Stimulated activated CD4-positive, alpha-beta T cell treated with anti-CD3 and anti-CD28 coated beads, TNF-alpha, amount 100 ng/mL, for 1 hour (primary cell): ENCODE measurements at regions not wholly inside any gene's neighbourhood (a gene's known extent, or its start where the extent isn't known, plus 50 kb on each side); places are given as distances from the start of the nearest gene placed in this dataset.
"Not testable (repeated sequence)": the region's sequence is repeated elsewhere in the genome, so short reads cannot be mapped to it uniquely, and the experiment has no call there.

Experiments
- DNase-seq, 3 donors: peaks; one replicate each; pipeline ENCODE4 v3.0.0-alpha.2; 2020; ENCODE audit warnings: low read depth in 3 of 3, low spot score in 1 of 3

DNA sequence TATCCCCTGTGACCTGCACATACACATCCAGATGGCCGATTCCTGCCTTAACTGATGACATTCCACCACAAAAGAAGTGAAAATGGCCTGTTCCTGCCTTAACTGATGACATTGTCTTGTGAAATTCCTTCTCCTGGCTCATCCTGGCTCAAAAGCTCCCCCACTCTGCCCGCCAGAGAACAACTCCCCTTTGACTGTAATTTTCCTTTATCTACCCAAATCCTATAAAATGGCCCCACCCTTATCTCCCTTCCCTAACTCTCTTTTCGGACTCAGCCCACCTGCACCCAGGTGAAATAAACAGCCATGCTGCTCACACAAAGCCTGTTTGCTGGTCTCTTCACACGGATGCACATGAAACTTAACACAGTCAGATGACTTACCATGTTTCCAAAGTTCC is 403.8 kb downstream of the TBC1D32 start:
- DNase-seq = not testable (repeated sequence)

DNA sequence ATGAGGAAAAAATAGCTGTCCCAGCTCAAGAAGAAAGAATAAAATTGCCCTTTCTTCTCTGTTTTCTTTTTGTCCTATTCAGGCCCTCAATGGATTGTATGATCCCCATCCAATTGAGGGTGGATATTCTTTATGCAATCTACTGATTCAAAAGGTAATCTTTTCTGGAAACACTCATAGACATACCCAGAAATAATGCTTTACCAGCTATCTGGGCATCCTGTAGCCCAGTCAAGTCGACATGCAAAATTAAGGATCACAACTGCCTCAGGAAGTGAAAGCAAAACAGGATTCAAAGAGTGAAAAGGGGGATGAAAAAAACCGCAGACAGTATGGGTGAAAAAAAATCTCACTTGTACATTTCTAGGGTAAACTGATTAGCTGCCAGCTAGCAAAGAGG is 410.1 kb downstream of the TBC1D32 start:
- no peak for DNase-seq

DNA sequence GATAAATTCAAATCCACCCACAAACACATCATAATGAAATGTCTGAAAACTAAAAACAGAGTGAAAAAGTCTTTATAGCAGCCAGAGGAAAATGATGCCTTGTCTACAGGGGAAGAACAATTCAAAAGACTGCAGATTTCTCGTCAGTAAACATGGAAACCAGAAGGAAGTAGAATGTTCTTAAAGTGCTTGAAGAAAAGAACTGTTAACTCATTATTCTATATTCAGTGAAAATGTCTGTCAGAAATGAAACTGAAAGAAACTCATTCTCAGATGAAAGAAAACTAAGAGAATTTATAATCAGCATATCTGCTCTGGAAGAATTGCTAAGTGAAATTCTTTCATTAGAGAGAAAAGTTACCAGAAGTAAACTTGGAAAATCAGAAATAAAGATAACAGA is 416.1 kb downstream of the TBC1D32 start:
- DNase-seq = no peak

DNA sequence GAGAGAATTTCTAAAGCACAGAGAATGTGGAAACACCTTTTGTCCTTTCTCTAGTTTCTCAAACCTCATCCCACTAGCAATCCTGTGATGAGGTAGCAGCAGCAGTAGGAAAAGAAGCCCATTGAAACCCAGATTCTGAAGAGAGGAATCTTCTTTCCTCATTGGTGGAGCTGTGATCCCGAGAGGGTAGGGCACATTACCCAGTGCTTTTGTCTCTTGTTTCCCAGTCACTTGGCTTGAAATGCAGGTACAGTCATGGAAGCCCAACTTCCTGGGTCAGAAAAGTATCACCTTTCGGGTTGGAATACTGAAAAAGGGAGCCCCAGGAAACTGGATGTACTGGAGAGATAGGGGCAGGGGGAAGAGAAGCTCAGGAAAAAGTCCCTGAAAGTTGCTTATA is 417.4 kb downstream of the TBC1D32 start:
- DNase-seq = no peak

DNA sequence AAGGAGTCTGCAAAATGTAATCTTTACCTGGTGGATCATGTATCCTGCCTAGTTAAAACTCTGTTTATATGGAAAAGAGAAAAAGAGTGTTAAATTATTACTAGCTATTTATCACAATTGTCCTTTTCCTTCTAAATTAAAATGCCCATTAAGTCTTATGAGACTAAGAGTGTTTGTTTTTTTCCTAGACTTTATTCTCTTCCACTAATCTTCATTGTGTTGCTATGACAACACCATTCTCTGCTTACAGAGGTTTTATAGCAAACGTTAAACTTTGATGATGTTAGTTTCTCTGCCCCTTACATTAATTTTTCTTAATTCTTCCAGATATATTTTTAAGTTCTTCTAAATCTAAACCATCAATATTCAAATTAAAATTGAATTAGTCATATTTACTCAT is 420.8 kb downstream of the TBC1D32 start:
- no peak for DNase-seq

DNA sequence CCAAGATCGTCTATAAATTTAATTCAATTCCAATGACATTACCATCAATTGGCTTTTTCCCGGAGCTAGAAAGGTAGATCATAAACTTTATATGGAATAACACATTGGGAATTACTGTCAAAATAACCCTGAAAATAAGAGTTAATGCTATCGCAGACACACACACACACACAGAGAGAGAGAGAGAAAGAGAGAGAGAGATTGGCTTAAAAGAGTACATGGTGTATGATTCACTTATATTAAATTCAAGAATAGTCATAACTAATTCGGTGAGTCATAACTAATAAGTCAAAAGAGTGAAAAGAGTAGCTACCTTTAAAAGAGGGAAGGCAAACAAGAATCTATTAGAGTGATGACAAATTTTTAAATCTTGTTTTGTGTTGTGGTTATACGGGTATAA is 425.5 kb downstream of the TBC1D32 start:
- no peak for DNase-seq

DNA sequence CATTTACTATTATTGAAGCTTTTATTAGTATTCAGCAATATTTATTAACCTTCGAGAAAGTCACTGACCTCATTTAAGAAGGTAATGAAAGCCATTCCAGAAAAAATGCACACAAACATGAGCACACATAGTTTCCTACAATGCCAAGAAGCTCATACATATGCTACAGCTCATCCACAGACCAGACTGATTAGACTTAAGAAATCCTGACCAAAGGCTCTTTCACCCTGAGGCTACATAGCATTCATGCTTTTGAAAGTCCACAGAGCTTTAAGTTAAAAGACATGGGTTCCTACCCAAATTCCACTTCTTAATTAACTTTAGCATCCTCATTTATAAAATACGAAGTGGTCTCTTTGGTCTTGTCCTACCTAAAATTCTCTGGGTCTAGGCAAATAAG is 430.4 kb downstream of the TBC1D32 start:
- no peak for DNase-seq

DNA sequence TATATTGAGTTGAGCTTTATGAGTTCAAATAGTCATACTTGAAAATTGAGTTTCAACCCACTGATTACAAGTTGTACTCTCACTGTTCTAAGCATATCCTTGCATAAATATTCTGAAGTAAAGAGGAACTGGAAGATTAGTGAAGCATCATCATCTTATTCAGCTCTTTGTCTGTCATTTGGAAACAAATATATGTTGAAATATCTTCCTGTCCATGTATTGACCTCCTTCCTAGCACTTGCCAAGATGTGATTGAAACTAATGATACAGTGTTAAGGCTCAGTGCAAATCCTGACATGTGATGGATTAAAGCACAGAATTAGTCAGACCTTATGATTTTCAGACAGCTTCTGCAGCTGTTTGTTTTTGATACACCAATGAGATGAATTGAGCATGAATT is 434.3 kb downstream of the TBC1D32 start:
- no peak for DNase-seq

DNA sequence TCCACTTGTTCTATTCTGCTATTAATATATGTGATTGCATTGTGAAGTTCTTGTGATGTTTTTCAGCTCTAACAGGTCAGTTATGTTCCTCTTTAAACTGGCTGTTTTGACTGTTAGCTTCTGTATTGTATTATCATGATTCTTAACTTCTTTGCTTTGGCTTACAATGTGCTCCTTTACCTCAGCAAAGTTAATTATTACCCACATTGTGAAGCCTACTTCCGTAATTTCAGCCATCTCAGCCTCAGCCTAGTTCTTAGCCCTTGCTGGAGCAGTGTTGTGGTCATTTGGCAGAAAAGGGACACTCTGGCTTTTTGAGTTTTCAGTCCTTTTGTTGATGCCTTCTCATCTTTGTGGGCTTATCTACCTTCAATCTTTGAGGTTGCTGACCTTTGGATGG is 440.2 kb downstream of the TBC1D32 start:
- DNase-seq = no peak

DNA sequence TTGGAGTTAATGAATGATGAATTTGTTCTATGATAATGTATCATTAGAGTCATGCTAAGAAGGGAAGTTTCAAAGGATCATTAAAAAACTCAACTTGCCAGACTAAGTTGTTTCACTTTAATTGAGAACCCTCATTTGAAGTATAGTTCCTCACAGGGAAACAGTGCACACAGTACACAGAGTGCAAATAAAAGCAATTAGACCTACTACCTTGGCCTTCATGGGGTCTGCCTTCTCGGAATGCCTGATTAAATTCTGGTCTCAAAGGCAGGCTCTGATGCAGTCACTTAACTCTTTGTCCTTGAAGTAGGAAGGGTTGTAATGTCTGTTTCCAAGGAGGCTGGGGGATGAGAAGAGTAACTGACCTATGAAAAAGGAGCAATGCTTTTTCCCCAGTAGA is 457.3 kb downstream of the TBC1D32 start:
- no peak for DNase-seq

DNA sequence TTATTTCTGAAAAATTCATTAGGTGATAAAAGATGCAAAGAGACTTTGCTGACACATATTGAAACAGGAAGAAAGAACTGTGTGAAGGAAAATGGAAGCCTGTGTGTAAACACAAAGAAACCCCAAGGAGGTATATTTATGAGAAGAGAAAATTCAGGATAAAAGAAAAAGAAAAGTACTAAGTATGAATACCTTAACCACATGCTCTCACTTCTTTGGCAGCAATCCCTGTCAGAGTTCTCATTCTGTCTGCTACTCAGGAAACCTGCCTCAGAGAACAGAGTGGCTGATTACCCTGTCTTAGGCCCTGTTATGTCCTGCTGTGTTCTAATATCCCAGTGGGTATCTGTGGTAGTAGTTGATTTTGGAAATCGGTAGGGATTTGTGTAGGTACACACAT is 457.9 kb downstream of the TBC1D32 start:
- DNase-seq = no peak

DNA sequence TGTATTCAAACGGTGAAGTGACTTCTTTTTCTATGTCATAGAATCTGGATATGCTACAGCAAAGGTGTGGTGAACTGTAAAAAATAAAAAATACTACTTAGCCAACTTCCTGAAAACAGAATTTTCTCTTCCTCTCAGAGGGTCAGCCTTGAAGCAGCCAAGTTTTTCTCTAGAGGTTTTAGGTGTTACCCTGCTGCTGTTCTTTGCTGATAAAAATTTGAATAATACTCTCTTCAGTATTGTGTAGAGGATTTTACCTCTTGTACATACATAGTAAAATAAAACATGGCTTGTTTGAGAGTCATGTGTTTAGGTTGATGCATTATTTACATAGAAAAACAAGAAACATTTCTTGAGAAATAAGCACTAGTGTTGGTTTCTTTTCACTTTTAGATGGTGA is 458.4 kb downstream of the TBC1D32 start:
- DNase-seq = no peak

DNA sequence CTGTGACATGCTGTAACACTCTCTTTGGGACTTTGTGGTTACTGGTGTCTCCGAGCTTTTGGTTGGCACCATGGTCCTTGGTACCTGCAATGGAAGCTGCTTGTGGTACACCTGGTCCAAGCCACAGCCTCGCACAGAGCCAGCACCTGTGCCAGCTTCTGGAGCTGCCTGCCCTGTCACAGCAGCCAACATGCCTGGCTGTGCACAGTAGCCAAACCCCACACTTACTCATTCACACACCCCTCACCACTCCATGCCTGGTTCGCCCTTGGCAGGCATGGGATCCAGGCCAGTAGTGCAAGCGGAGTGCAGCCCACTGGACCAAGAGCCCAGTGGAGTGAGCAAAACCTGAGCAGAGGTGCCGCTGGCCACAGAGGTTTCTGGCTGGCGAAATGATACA is 459.9 kb downstream of the TBC1D32 start:
- no peak for DNase-seq

DNA sequence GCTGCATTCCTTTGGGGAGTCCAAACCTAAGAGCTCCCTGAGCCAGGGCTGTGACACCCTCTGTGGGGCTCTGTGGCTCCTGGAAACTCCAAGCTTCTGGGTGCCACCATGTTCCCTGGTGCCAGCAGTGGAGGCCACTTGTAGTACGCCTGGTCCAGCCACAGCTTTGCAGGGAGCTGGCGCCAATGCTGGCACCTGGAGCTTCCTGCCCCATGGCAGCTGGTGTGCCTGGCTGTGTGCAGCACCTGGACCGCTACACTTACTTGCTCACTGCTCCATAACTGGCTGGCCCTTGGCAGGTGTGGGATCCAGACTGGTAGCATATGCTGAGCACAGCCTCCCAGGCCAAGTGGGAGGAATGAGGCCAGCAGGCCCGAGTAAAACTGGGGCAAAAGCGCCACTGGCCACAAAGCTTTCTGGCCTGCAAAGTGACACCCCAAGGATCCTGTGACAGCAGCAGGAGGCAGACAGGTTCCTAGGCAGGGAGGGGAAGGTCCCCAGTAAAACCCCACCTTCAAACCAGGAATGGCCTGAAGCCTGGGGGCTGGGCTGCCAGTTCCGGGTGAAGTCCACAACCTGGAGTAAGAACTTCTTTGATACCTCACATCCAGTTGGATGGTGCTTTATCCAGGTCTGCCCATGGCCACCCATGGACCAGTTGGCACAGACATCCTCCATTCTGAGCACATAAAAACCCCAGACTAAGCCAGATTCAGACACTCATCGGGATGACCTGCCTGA is 461.0 kb downstream of the TBC1D32 start:
- no peak for DNase-seq

DNA sequence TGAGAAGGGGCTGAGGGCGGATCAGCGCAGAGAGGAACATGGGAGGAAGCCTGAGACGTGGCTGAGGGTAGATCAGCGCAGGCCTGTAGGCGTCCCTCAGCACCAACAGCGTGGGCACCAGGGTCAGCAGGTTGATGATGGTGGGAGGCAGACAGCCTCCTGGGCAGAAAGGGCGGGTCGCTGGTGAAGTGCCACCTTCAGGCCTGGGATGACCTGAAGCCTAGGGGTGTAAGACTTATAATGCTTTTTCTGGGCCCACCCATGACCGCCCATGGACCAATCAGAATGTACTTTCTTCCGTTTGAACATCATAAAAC is 462.1 kb downstream of the TBC1D32 start:
- no peak for DNase-seq

DNA sequence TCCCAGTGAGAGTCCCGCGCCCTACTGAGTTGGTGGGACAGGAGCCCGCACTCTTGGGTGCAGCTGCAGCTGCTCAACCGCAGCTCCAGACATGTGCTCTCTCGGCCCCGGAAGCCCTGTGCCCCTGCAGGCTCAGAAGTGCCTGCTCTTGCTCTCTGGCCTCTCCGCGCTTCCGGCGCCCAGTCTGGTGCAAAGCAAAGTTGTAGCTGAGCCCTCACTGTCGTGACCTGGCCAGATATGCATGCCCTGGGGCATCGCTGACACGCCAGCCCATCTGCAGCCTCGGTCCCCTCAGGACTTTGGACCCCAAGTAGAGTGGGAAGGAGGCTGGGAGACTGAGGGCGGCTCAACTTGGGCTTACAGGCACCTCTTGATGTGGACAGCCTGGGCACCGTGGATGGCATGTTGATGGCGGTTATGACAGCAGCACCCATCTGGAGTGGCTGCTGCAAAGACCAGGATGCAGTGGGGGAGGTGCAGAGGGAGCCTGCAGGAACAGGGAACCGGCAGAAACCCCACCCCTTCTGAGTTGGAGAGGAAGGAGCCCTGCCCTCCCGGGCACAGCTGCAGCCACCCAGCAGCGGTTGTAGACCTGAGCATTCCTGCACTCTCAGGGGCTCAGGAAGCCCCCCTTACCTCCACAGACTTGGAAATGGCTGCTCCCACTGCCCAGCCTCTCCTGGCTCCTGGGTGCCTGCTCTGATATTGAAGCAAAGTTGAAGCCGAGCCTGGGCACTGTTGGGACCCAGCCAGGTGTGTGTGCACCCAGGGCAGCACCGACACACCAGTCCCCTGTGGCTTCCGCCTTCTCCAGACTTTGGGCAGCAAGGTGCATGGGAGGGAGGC is 462.6 kb downstream of the TBC1D32 start:
- DNase-seq = no peak

DNA sequence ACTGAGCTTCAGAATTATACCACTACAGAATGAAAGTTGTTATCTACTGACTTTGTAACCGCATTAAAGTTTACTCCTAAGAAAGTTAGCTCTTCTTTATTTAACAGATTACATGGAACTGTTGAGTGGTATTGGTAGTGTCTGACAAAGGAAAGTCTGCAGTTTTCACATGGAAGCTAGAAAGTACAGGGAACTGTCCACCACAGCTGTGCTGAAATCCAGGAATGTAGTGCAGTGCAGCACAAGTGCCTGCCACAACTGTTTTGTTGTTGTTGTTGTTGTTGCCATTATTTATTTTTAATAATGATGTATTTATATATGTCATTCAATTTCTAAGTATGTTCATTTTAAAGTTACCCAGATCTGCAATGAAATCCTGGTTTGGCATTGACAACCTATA is 464.9 kb downstream of the TBC1D32 start:
- DNase-seq = no peak

DNA sequence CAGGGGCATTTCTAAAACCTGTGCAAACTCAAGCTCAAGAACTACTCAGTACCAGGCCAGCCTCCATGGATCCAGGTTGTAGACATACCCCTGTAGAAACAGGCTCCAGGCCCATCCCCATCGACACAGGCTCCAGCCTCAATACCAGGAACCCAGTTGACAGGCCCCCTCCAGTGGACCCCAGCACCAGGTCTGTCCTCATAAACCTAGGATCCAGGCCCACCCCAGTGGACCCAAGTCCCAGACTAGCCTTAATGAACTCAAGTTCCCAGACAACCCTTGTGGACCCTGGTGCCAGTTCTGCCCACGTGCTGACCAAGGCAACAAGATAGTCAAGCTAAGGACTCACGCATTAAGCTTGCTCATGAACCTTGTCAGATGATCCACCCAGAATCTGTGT is 476.9 kb downstream of the TBC1D32 start:
- no peak for DNase-seq

DNA sequence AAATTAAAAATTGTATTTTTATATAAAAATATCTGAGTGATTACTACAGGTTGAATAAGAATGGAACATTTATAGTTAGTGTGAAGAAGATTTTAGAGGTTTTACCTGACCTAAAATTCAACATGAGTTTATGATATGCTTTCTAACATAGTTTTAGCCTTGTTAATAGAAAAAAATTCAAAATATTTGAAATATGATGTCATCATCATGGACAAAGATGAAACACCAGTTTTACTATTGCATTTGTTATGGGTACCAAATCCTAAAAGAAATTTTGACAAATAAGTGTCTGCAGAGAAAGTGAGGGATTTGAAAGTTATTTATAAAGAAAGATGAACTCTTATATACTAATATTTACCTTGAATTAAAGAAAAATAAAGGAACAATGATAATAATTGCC is 479.7 kb downstream of the TBC1D32 start:
- DNase-seq = no peak

DNA sequence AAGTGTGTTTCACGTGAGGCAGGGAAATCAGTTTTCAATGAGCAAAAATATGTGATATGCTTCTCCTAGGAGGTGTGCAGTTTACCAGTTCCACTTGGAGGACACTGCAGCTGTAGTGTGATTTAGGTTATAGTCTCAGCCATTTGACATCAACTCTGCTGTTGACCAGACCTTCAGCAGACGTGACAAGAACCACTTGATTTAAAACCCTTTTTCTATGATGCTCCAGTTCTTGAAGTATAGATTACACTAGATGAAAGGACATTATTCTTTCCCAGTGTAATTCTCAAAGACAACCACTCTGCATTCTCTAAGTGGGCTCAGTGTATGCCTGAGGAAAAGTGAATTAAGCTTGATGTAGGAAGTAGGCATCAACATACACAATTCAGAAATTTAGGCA is 480.8 kb downstream of the TBC1D32 start:
- no peak for DNase-seq

DNA sequence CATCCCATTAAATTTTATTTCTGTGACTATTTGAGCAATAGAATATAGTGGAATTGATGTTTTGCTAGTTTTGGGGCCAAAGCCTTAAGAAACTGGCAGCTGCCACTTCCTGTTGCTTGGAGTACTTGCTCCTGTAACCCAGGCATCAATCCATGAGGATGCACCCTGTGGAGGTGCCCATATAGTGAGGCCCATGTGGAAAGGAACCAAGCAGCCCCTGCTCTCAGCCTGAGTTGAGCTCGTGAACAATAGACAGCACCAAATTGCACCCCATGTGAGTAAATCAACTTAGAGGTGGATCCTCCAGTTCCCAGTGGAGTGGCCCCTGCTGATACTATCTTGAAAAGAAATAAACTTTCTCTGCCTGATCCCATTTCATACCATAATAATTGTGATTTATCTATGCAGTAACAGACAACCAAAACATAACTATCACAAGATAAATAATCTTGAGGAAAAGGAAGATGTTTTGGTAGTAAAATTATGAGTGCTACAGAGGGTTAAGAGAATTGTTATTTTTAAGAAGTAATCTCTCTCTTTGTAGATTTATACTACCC is 481.9 kb downstream of the TBC1D32 start:
- no peak for DNase-seq

DNA sequence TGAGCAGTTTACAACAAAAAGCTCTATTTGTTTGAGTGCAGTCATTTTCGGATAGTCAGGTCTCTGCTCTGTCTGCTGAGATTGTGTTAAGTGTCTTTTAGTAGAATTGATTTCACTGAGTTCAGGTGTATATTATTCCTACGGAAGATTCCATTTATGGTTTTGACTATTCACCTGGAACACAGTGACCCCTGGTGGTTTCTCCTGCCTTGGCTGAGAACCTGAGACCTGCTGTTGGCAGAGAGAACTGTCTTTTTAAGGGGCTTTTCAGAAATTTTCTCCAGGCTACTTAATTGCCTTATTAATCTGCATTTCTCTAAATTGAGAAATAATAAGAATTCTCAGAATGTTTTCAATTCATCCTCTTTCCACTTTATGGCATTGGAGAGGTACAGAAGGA is 508.0 kb downstream of the TBC1D32 start:
- no peak for DNase-seq

DNA sequence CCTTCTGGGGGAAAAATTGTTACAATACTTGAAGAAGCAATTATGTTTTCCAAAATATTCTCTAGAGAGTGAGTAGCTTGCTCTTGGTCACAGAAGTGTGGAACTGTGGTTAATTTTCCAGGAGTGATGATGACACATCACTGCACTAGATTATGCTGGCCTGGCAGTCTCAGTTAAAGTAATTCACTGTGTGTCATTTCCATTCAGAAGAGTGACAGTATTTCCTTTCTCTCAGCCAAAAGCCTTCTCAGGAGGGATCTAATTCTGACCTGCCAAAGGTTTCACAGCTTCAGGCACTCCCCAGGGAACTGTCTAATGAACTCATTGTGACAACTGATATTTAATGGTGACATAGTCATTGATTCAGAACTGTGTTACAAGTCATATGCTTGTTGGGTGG is 517.5 kb downstream of the TBC1D32 start:
- no peak for DNase-seq
